HG02870 (cell line): ENCODE measurements at regions not wholly inside any gene's neighbourhood (a gene's known extent, or its start where the extent isn't known, plus 50 kb on each side); places are given as distances from the start of the nearest gene placed in this dataset.
"Not testable (repeated sequence)": the region's sequence is repeated elsewhere in the genome, so short reads cannot be mapped to it uniquely, and the experiment has no call there.

ENCODE experiments used
- ATAC-seq: cut with Tn5 transposase; IDR thresholded peaks from one replicate; pipeline ENCODE4 v1.9.1; 2021; ENCODE audit warnings: mild to moderate bottlenecking, moderate library complexity; ENCODE audit not compliant: unreplicated experiment

GRCh38 chr4:170348945-170349344, 259.2 kb upstream of the AADAT start:
- ATAC-seq, result no peak

- ATAC-seq, result not testable (repeated sequence)
Observed at GRCh38 chr4:170347191-170347590, 257.4 kb upstream of the AADAT start.

GRCh38 chr4:170339522-170339921, 249.8 kb upstream of the AADAT start:
- no peak for ATAC-seq

- ATAC-seq, result peak; percentile 96
Observed at GRCh38 chr4:170336238-170336775, 246.6 kb upstream of the AADAT start.

GRCh38 chr4:170325599-170325998, 235.8 kb upstream of the AADAT start:
- ATAC-seq, result no peak

GRCh38 chr4:170323623-170324022, 233.9 kb upstream of the AADAT start:
- ATAC-seq, result no peak

GRCh38 chr4:170307182-170307581, 217.4 kb upstream of the AADAT start:
- no peak for ATAC-seq

- ATAC-seq, result no peak
Observed at GRCh38 chr4:170306208-170306607, 216.5 kb upstream of the AADAT start.

- no peak for ATAC-seq
Observed at GRCh38 chr4:170305627-170306026, 215.9 kb upstream of the AADAT start.

- no peak for ATAC-seq
Observed at GRCh38 chr4:170281027-170281426, 191.3 kb upstream of the AADAT start.

GRCh38 chr4:170278460-170278859, 188.7 kb upstream of the AADAT start:
- ATAC-seq, result no peak

GRCh38 chr4:170274616-170275015, 184.9 kb upstream of the AADAT start:
- no peak for ATAC-seq

GRCh38 chr4:170272959-170273358, 183.2 kb upstream of the AADAT start:
- ATAC-seq, result no peak

GRCh38 chr4:170271723-170272122, 182.0 kb upstream of the AADAT start:
- no peak for ATAC-seq

- peak; percentile 87 for ATAC-seq
Observed at GRCh38 chr4:170270628-170271027, 180.9 kb upstream of the AADAT start.

- no peak for ATAC-seq
Observed at GRCh38 chr4:170269950-170270349, 180.2 kb upstream of the AADAT start.

GRCh38 chr4:170259631-170260153, 169.9 kb upstream of the AADAT start:
- peak; percentile 96 for ATAC-seq

GRCh38 chr4:170256807-170257206, 167.1 kb upstream of the AADAT start:
- no peak for ATAC-seq

GRCh38 chr4:170248576-170248975, 158.8 kb upstream of the AADAT start:
- ATAC-seq, result no peak

GRCh38 chr4:170248029-170248428, 158.3 kb upstream of the AADAT start:
- ATAC-seq, result no peak

GRCh38 chr4:170247596-170247995, 157.8 kb upstream of the AADAT start:
- no peak for ATAC-seq

GRCh38 chr4:170243662-170244288, 154.0 kb upstream of the AADAT start:
- no peak for ATAC-seq

GRCh38 chr4:170242471-170242870, 152.7 kb upstream of the AADAT start:
- no peak for ATAC-seq
